ENCODE measurements at regions not wholly inside any gene's neighbourhood (a gene's known extent, or its start where the extent isn't known, plus 50 kb on each side); places are given as distances from the start of the nearest gene placed in this dataset.

GRCh38 chrX:112313201-112313600, 230.6 kb upstream of the TRPC5 start:
- H3K27me3 ChIP-seq (ENCODE audit: insufficient read depth, low read length, poor library complexity): no peaks in the 10 kb centered on the region
- H3K79me2 ChIP-seq (ENCODE audit: insufficient read depth, low read length): no peaks in the 10 kb centered on the region
- H3K4me3 ChIP-seq (ENCODE audit: low read depth in 1 of 2, low read length in 2 of 2): no peak overlapping the region
- TF ChIP-seq EZH2 (IDR thresholded peaks at IDR 0.05; ENCODE audit: borderline replicate concordance, low read depth, low read length, severe bottlenecking) (no peak), CTCF (IDR thresholded peaks at IDR 0.05; ENCODE audit: borderline replicate concordance, extremely low read depth, low read length, poor library complexity, severe bottlenecking) (no peak)
- no peak overlapping the region for H3K4me2 ChIP-seq (ENCODE audit: insufficient read depth, low read length)
- no peaks in the 10 kb centered on the region for H3K9me3 ChIP-seq (ENCODE audit: insufficient read depth, low read length, severe bottlenecking)
- no peak overlapping the region for H3K9ac ChIP-seq (ENCODE audit: low read depth, low read length)
- ATAC-seq (ENCODE audit: insufficient read depth, low read depth) (no peak), DNase-seq (no peak)
- no peaks in the 10 kb centered on the region for H3K4me1 ChIP-seq (ENCODE audit: insufficient read depth, low read length)
- no peaks in the 10 kb centered on the region for H3K36me3 ChIP-seq (ENCODE audit: insufficient read depth, low read length)
- no peaks in the 10 kb centered on the region for H4K20me1 ChIP-seq (ENCODE audit: insufficient read depth, low read length)
- H3K27ac ChIP-seq (ENCODE audit: low read length): no peak overlapping the region
- no peak overlapping the region for H2AFZ ChIP-seq (ENCODE audit: low read depth, low read length)

- Histone ChIP-seq H3K27ac (ENCODE audit: low read length) (no peak overlapping the region), H2AFZ (ENCODE audit: low read depth, low read length) (no peak overlapping the region), H3K4me3 (ENCODE audit: low read depth in 1 of 2, low read length in 2 of 2) (no peak overlapping the region), H3K36me3 (ENCODE audit: insufficient read depth, low read length) (no peaks in the 10 kb centered on the region), H3K4me2 (ENCODE audit: insufficient read depth, low read length) (no peak overlapping the region), H3K27me3 (ENCODE audit: insufficient read depth, low read length, poor library complexity) (no peaks in the 10 kb centered on the region), H4K20me1 (ENCODE audit: insufficient read depth, low read length) (no peaks in the 10 kb centered on the region), H3K9ac (ENCODE audit: low read depth, low read length) (no peak overlapping the region), H3K4me1 (ENCODE audit: insufficient read depth, low read length) (no peaks in the 10 kb centered on the region), H3K79me2 (ENCODE audit: insufficient read depth, low read length) (no peaks in the 10 kb centered on the region), H3K9me3 (ENCODE audit: insufficient read depth, low read length, severe bottlenecking) (no peaks in the 10 kb centered on the region)
- no peak for ATAC-seq (ENCODE audit: insufficient read depth, low read depth)
- TF ChIP-seq EZH2 (IDR thresholded peaks at IDR 0.05; ENCODE audit: borderline replicate concordance, low read depth, low read length, severe bottlenecking) (no peak), CTCF (IDR thresholded peaks at IDR 0.05; ENCODE audit: borderline replicate concordance, extremely low read depth, low read length, poor library complexity, severe bottlenecking) (no peak)
- no peak for DNase-seq
Measured at GRCh38 chrX:112306027-112306426, 223.5 kb upstream of the TRPC5 start.

GRCh38 chrX:112279940-112280339, 197.4 kb upstream of the TRPC5 start:
- H3K36me3 ChIP-seq (ENCODE audit: insufficient read depth, low read length): no peaks in the 10 kb centered on the region
- H3K27me3 ChIP-seq (ENCODE audit: insufficient read depth, low read length, poor library complexity): no peaks in the 10 kb centered on the region
- no peaks in the 10 kb centered on the region for H3K79me2 ChIP-seq (ENCODE audit: insufficient read depth, low read length)
- DNase-seq (no peak), ATAC-seq (ENCODE audit: insufficient read depth, low read depth) (no peak)
- H3K4me1 ChIP-seq (ENCODE audit: insufficient read depth, low read length): no peaks in the 10 kb centered on the region
- H3K9me3 ChIP-seq (ENCODE audit: insufficient read depth, low read length, severe bottlenecking): no peaks in the 10 kb centered on the region
- H2AFZ ChIP-seq (ENCODE audit: low read depth, low read length): no peak overlapping the region
- no peak overlapping the region for H3K27ac ChIP-seq (ENCODE audit: low read length)
- no peak overlapping the region for H3K9ac ChIP-seq (ENCODE audit: low read depth, low read length)
- no peak for TF ChIP-seq CTCF (IDR thresholded peaks at IDR 0.05; ENCODE audit: borderline replicate concordance, extremely low read depth, low read length, poor library complexity, severe bottlenecking)
- TF ChIP-seq EZH2 (IDR thresholded peaks at IDR 0.05; ENCODE audit: borderline replicate concordance, low read depth, low read length, severe bottlenecking): no peak
- H3K4me3 ChIP-seq (ENCODE audit: low read depth in 1 of 2, low read length in 2 of 2): no peak overlapping the region
- H4K20me1 ChIP-seq (ENCODE audit: insufficient read depth, low read length): no peaks in the 10 kb centered on the region
- H3K4me2 ChIP-seq (ENCODE audit: insufficient read depth, low read length): no peak overlapping the region

GRCh38 chrX:112270991-112271390, 188.4 kb upstream of the TRPC5 start:
- no peak overlapping the region for H3K4me3 ChIP-seq (ENCODE audit: low read depth in 1 of 2, low read length in 2 of 2)
- ATAC-seq (ENCODE audit: insufficient read depth, low read depth) (no peak), DNase-seq (no peak)
- H3K36me3 ChIP-seq (ENCODE audit: insufficient read depth, low read length): no peaks in the 10 kb centered on the region
- H3K4me2 ChIP-seq (ENCODE audit: insufficient read depth, low read length): no peak overlapping the region
- no peak overlapping the region for H3K9ac ChIP-seq (ENCODE audit: low read depth, low read length)
- H3K27ac ChIP-seq (ENCODE audit: low read length): no peak overlapping the region
- no peaks in the 10 kb centered on the region for H4K20me1 ChIP-seq (ENCODE audit: insufficient read depth, low read length)
- no peaks in the 10 kb centered on the region for H3K4me1 ChIP-seq (ENCODE audit: insufficient read depth, low read length)
- TF ChIP-seq EZH2 (IDR thresholded peaks at IDR 0.05; ENCODE audit: borderline replicate concordance, low read depth, low read length, severe bottlenecking) (no peak), CTCF (IDR thresholded peaks at IDR 0.05; ENCODE audit: borderline replicate concordance, extremely low read depth, low read length, poor library complexity, severe bottlenecking) (no peak)
- no peaks in the 10 kb centered on the region for H3K9me3 ChIP-seq (ENCODE audit: insufficient read depth, low read length, severe bottlenecking)
- no peak overlapping the region for H2AFZ ChIP-seq (ENCODE audit: low read depth, low read length)
- no peaks in the 10 kb centered on the region for H3K79me2 ChIP-seq (ENCODE audit: insufficient read depth, low read length)
- H3K27me3 ChIP-seq (ENCODE audit: insufficient read depth, low read length, poor library complexity): no peaks in the 10 kb centered on the region
